CD14-positive monocyte (primary cell): ENCODE measurements at regions not wholly inside any gene's neighbourhood (a gene's known extent, or its start where the extent isn't known, plus 50 kb on each side); places are given as distances from the start of the nearest gene placed in this dataset.
A peak's percentile ranks its signal among the peaks of the same experiment; 100 is the strongest.

ENCODE experiments used
- DNase-seq, 3 donors: peaks; one replicate each; pipeline ENCODE4 v3.0.0-alpha.2; 2011 to 2022
- H2AFZ ChIP-seq: 2 replicates; pipeline ENCODE4 v1.6.0; 2012; ENCODE audit warnings: mild to moderate bottlenecking, low read depth, low read length, inconsistent platforms; ENCODE audit not compliant: insufficient read depth, poor library complexity, severe bottlenecking
- H3K27ac ChIP-seq, 2 donors: 1 replicate in 1 of 2; 2 replicates in 1 of 2; pipeline ENCODE4 v1.5.1; 2012 to 2013; ENCODE audit warnings: low read length in 2 of 2, control low read depth in 1 of 2, inconsistent platforms in 1 of 2, low read depth in 1 of 2, mild to moderate bottlenecking in 1 of 2
- H3K27me3 ChIP-seq, 2 donors: one replicate each; pipeline versions ENCODE4 v1.6.0 to v1.6.1; 2011 to 2013; ENCODE audit warnings: low read length in 2 of 2; ENCODE audit not compliant: control insufficient read depth in 2 of 2, insufficient read depth in 2 of 2
- H3K36me3 ChIP-seq, 2 donors: replicated peaks in 1 of 2; 1 replicate in 1 of 2; 2 replicates in 1 of 2; pipeline versions ENCODE4 v1.5.1 to v1.6.1; 2012 to 2013; ENCODE audit warnings: low read length in 2 of 2, control low read depth in 1 of 2, inconsistent platforms in 1 of 2, mild to moderate bottlenecking in 1 of 2; ENCODE audit not compliant: insufficient read depth in 2 of 2, control insufficient read depth in 1 of 2
- H3K4me1 ChIP-seq, 2 donors: 1 replicate in 1 of 2; 2 replicates in 1 of 2; pipeline versions ENCODE4 v1.5.1 to v1.6.1; 2012 to 2013; ENCODE audit warnings: low read length in 2 of 2, control low read depth in 1 of 2, inconsistent platforms in 1 of 2, mild to moderate bottlenecking in 1 of 2, moderate library complexity in 1 of 2; ENCODE audit not compliant: insufficient read depth in 2 of 2, control insufficient read depth in 1 of 2
- H3K4me2 ChIP-seq: replicated peaks from 2 replicates; pipeline ENCODE3; 2012; ENCODE audit warnings: low read length, moderate library complexity, mild to moderate bottlenecking; ENCODE audit not compliant: poor library complexity, severe bottlenecking; ENCODE audit errors: extremely low read depth
- H3K4me3 ChIP-seq, 3 experiments: fragments of 200-600 bp in 1 of 3; sonication (generic) in 1 of 3; replicated peaks in 1 of 3; 1 replicate in 2 of 3; 2 replicates in 1 of 3; pipeline ENCODE4 v1.5.1; 2011 to 2013; ENCODE audit warnings: low read length in 3 of 3, mild to moderate bottlenecking in 3 of 3, control low read depth in 2 of 3, low read depth in 2 of 3, inconsistent platforms in 1 of 3, moderate library complexity in 1 of 3
- H3K79me2 ChIP-seq: 2 replicates; pipeline ENCODE4 v1.6.0; 2012; ENCODE audit warnings: mild to moderate bottlenecking, control low read depth, inconsistent platforms, low read length, moderate library complexity; ENCODE audit not compliant: insufficient read depth
- H3K9ac ChIP-seq: 2 replicates; pipeline ENCODE4 v1.6.0; 2017; ENCODE audit warnings: low read length, mild to moderate bottlenecking; ENCODE audit not compliant: insufficient read depth, poor library complexity, severe bottlenecking
- H3K9me3 ChIP-seq, 2 donors: replicated peaks in 1 of 2; 1 replicate in 1 of 2; 2 replicates in 1 of 2; pipeline versions ENCODE4 v1.5.1 to v1.6.1; 2012 to 2013; ENCODE audit warnings: low read length in 2 of 2, control low read depth in 1 of 2; ENCODE audit not compliant: control insufficient read depth in 1 of 2, insufficient read depth in 1 of 2
- H4K20me1 ChIP-seq: 2 replicates; pipeline ENCODE4 v1.6.0; 2012; ENCODE audit warnings: mild to moderate bottlenecking, low read length, control low read depth, moderate library complexity; ENCODE audit not compliant: insufficient read depth
- H3K27ac Mint-ChIP-seq, 7 donors: one replicate each; pipeline ENCODE4 v1.8.0; 2020; ENCODE audit warnings: mild to moderate bottlenecking in 7 of 7, mixed read lengths in 7 of 7, moderate library complexity in 6 of 7, inconsistent platforms in 2 of 7
- H3K27me3 Mint-ChIP-seq, 3 donors: one replicate each; pipeline ENCODE4 v1.8.0; 2021 to 2022; ENCODE audit warnings: low read depth in 3 of 3, mild to moderate bottlenecking in 3 of 3, mixed read lengths in 3 of 3, moderate library complexity in 3 of 3, inconsistent platforms in 1 of 3
- H3K36me3 Mint-ChIP-seq, 2 donors: one replicate each; pipeline ENCODE4 v1.8.0; 2020; ENCODE audit warnings: mixed read lengths in 2 of 2, inconsistent platforms in 1 of 2, mild to moderate bottlenecking in 1 of 2
- H3K4me1 Mint-ChIP-seq: one replicate; pipeline ENCODE4 v1.8.0; 2020; ENCODE audit warnings: mild to moderate bottlenecking, mixed read lengths
- H3K4me3 Mint-ChIP-seq, 2 donors: one replicate each; pipeline ENCODE4 v1.8.0; 2020; ENCODE audit warnings: mild to moderate bottlenecking in 2 of 2, mixed read lengths in 2 of 2, moderate library complexity in 1 of 2
- H3K9me3 Mint-ChIP-seq, 7 donors: one replicate each; pipeline ENCODE4 v1.8.0; 2020 to 2022; ENCODE audit warnings: mixed read lengths in 7 of 7, mild to moderate bottlenecking in 6 of 7, moderate library complexity in 6 of 7, inconsistent platforms in 2 of 7
- CTCF ChIP-seq: fragments of 200-600 bp; IDR thresholded peaks from one replicate; pipeline ENCODE4 v1.8.0; 2022; ENCODE audit warnings: antibody characterized with exemption, mild to moderate bottlenecking
- WGBS: methylation state at CpG from one replicate; pipeline ENCODE4 v1.1.5; 2013; ENCODE audit warnings: missing lambda C conversion rate; ENCODE audit not compliant: insufficient coverage; 5-methylcytosine and 5-hydroxymethylcytosine counted together
- intact Hi-C, 2 donors: fragments of 100-400 bp; cut with micrococcal nuclease; formaldehyde crosslinking; loops; one replicate each; pipeline versions ENCODE4 v1.15.0 to v1.15.1; 2023

DNA sequence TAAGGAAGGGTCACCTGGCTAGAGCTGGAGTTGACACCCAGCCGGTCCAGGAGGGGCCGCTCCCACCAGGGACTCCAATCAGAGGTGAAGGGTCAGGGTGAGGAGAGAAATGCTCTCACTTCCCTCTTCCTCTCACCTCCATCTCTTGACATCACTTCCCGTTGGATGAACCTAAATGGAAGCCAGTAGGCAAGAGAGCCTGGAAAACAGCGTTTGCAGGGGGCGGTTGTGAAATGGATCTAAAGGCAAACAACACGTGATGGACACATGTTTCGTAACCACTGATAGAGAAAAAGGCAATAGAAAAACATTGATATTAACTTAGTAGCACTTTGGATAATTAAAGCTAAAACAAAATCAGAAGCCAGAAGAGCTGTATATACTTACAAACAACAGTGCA, 105.6 kb upstream of the FOXA2 start:
- H2AFZ ChIP-seq: no peak overlapping the region
- H3K27ac ChIP-seq: no peak overlapping the region
- peak overlapping the region in 1 of 7 donors; percentile 51 for H3K27ac Mint-ChIP-seq
- no peaks in the 10 kb centered on the region for H3K27me3 ChIP-seq
- peaks cover 0 to 3% of the 10 kb centered on the region in 2 donors for H3K36me3 Mint-ChIP-seq
- no peak overlapping the region for H3K4me3 ChIP-seq
- H3K27me3 Mint-ChIP-seq: peaks cover 0 to 2% (median 1%) of the 10 kb centered on the region in 3 donors
- intact Hi-C loops: loop anchor here (5.0 to 10.0 kb wide), 5 partner anchors 355 to 655 kb away; partner anchors contain the start of gene THBD (in 1 of the 2)
- no CpG with 5 or more reads among the region's 7 CpGs for WGBS
- H3K9me3 Mint-ChIP-seq: peaks cover 0 to 3% (median 3%) of the 10 kb centered on the region in 7 donors
- TF ChIP-seq CTCF: no peak
- no peaks in the 10 kb centered on the region for H4K20me1 ChIP-seq
- H3K4me3 Mint-ChIP-seq: no peak overlapping the region
- no peaks in the 10 kb centered on the region for H3K79me2 ChIP-seq
- peaks cover 32 to 45% of the 10 kb centered on the region in 2 donors for H3K4me1 ChIP-seq
- H3K4me1 Mint-ChIP-seq: peaks cover 44% of the 10 kb centered on the region
- H3K4me2 ChIP-seq: no peak overlapping the region
- H3K36me3 ChIP-seq: no peaks in the 10 kb centered on the region
- H3K9me3 ChIP-seq: no peaks in the 10 kb centered on the region
- no peak for DNase-seq
- H3K9ac ChIP-seq: no peak overlapping the region

GRCh38 chr20:22690616-22691179, 106.3 kb upstream of the FOXA2 start:
- no peak overlapping the region for H3K27ac ChIP-seq

More at GRCh38 chr20:22690616-22691179, 106.3 kb upstream of the FOXA2 start:
- peaks cover 0 to 3% of the 10 kb centered on the region in 2 donors for H3K36me3 Mint-ChIP-seq
- no peaks in the 10 kb centered on the region for H3K79me2 ChIP-seq
- peaks cover 0 to 2% (median 0%) of the 10 kb centered on the region in 3 donors for H3K27me3 Mint-ChIP-seq
- H3K4me1 ChIP-seq: peaks cover 30 to 45% of the 10 kb centered on the region in 2 donors
- H4K20me1 ChIP-seq: no peaks in the 10 kb centered on the region
- H3K27ac Mint-ChIP-seq: no peak overlapping the region
- H3K4me1 Mint-ChIP-seq: peaks cover 39% of the 10 kb centered on the region
- intact Hi-C loops: loop anchor here (5.0 to 10.0 kb wide), 4 partner anchors 354 to 654 kb away; partner anchors contain the start of gene THBD (in 1 of the 2)
- no peaks in the 10 kb centered on the region for H3K36me3 ChIP-seq
- H3K9me3 ChIP-seq: no peaks in the 10 kb centered on the region
- H3K4me3 ChIP-seq: no peak overlapping the region
- no peak overlapping the region for H3K9ac ChIP-seq
- DNase-seq: no peak
- peaks cover 0 to 3% (median 3%) of the 10 kb centered on the region in 7 donors for H3K9me3 Mint-ChIP-seq
- no peak overlapping the region for H2AFZ ChIP-seq
- WGBS: 97% methylated on average over 7 of the region's 7 CpGs
- no peak overlapping the region for H3K4me2 ChIP-seq
- no peaks in the 10 kb centered on the region for H3K27me3 ChIP-seq
- H3K4me3 Mint-ChIP-seq: no peak overlapping the region
- no peak for TF ChIP-seq CTCF
